H9 (cell line): ENCODE measurements at regions not wholly inside any gene's neighbourhood (a gene's known extent, or its start where the extent isn't known, plus 50 kb on each side); places are given as distances from the start of the nearest gene placed in this dataset.

Experiments
- DNase-seq: peaks from one replicate; pipeline ENCODE4 v3.0.0-alpha.2; 2017
- H2AFZ ChIP-seq: one replicate; pipeline ENCODE4 v1.6.1; 2013; ENCODE audit warnings: mild to moderate bottlenecking, low read length, control low read depth, moderate library complexity
- H2AK5ac ChIP-seq: 2 replicates; pipeline ENCODE4 v1.6.1; 2013; ENCODE audit warnings: low read length, control low read depth, mixed read lengths; ENCODE audit not compliant: insufficient read length
- H2BK120ac ChIP-seq: one replicate; pipeline ENCODE4 v1.6.1; 2013; ENCODE audit warnings: low read depth, mild to moderate bottlenecking, low read length, control low read depth, inconsistent platforms; ENCODE audit not compliant: poor library complexity, severe bottlenecking
- H2BK12ac ChIP-seq: 2 replicates; pipeline ENCODE4 v1.6.1; 2013; ENCODE audit warnings: low read length, control low read depth, mixed read lengths, low read depth; ENCODE audit not compliant: insufficient read length
- H2BK15ac ChIP-seq: 2 replicates; pipeline ENCODE4 v1.6.1; 2013; ENCODE audit warnings: low read depth, low read length, control low read depth
- H2BK20ac ChIP-seq: one replicate; pipeline ENCODE4 v1.6.1; 2013; ENCODE audit warnings: low read depth, mild to moderate bottlenecking, low read length, control low read depth, inconsistent platforms; ENCODE audit not compliant: poor library complexity, severe bottlenecking
- H2BK5ac ChIP-seq: 2 replicates; pipeline ENCODE4 v1.6.1; 2013; ENCODE audit warnings: low read length, control low read depth, mixed read lengths; ENCODE audit not compliant: insufficient read length
- H3K14ac ChIP-seq: 2 replicates; pipeline ENCODE4 v1.6.1; 2013; ENCODE audit warnings: low read length, control low read depth; ENCODE audit not compliant: insufficient read depth
- H3K18ac ChIP-seq: 2 replicates; pipeline ENCODE4 v1.6.1; 2013; ENCODE audit warnings: low read depth, mild to moderate bottlenecking, mixed read lengths, low read length, control low read depth; ENCODE audit not compliant: insufficient read length
- H3K23ac ChIP-seq: 2 replicates; pipeline ENCODE4 v1.6.1; 2013; ENCODE audit warnings: low read length, control low read depth, mixed read lengths, low read depth; ENCODE audit not compliant: insufficient read length
- H3K23me2 ChIP-seq: 2 replicates; pipeline ENCODE4 v1.6.1; 2013; ENCODE audit warnings: low read depth, mild to moderate bottlenecking, mixed read lengths, low read length, control low read depth; ENCODE audit not compliant: insufficient read length, poor library complexity, severe bottlenecking
- H3K27ac ChIP-seq: 2 replicates; pipeline ENCODE4 v1.5.1; 2013; ENCODE audit warnings: low read length, control low read depth, mixed read lengths, low read depth; ENCODE audit not compliant: insufficient read length
- H3K27me3 ChIP-seq: 2 replicates; pipeline ENCODE4 v1.6.1; 2013; ENCODE audit warnings: low read length, control low read depth, inconsistent platforms; ENCODE audit not compliant: insufficient read depth
- H3K4ac ChIP-seq: 2 replicates; pipeline ENCODE4 v1.6.1; 2013; ENCODE audit warnings: low read depth, mild to moderate bottlenecking, control low read depth, inconsistent platforms, low read length, moderate library complexity
- H3K4me1 ChIP-seq: 2 replicates; pipeline ENCODE4 v1.6.1; 2013; ENCODE audit warnings: low read length, control low read depth, inconsistent platforms; ENCODE audit not compliant: insufficient read depth
- H3K4me2 ChIP-seq: 2 replicates; pipeline ENCODE4 v1.6.1; 2013; ENCODE audit warnings: low read length, control low read depth, mixed read lengths; ENCODE audit not compliant: insufficient read length, insufficient read depth
- H3K56ac ChIP-seq: 2 replicates; pipeline ENCODE4 v1.6.1; 2013; ENCODE audit warnings: low read depth, mild to moderate bottlenecking, mixed read lengths, low read length, control low read depth; ENCODE audit not compliant: insufficient read length
- H3K79me1 ChIP-seq: 2 replicates; pipeline ENCODE4 v1.6.1; 2013; ENCODE audit warnings: low read depth, mild to moderate bottlenecking, moderate library complexity, low read length, control low read depth, inconsistent platforms; ENCODE audit not compliant: insufficient read depth, poor library complexity, severe bottlenecking
- H3K79me2 ChIP-seq: 2 replicates; pipeline ENCODE4 v1.6.1; 2013; ENCODE audit warnings: low read length, control low read depth, inconsistent platforms; ENCODE audit not compliant: insufficient read depth
- H3K9ac ChIP-seq: 2 replicates; pipeline ENCODE4 v1.6.1; 2013; ENCODE audit warnings: low read length, control low read depth, mixed read lengths; ENCODE audit not compliant: insufficient read length; ENCODE audit errors: extremely low read depth
- H3K9me3 ChIP-seq: one replicate; pipeline ENCODE4 v1.6.1; 2013; ENCODE audit warnings: low read depth, low read length, inconsistent platforms; ENCODE audit not compliant: control insufficient read depth
- H3T11ph ChIP-seq: one replicate; pipeline ENCODE4 v1.6.1; 2013; ENCODE audit warnings: mild to moderate bottlenecking, low read length, control low read depth, inconsistent platforms
- H4K20me1 ChIP-seq: one replicate; pipeline ENCODE4 v1.6.1; 2013; ENCODE audit not compliant: control insufficient read depth, insufficient read length, insufficient read depth
- H4K5ac ChIP-seq: 2 replicates; pipeline ENCODE4 v1.6.1; 2013; ENCODE audit warnings: low read depth, mild to moderate bottlenecking, mixed read lengths, low read length, control low read depth; ENCODE audit not compliant: insufficient read length
- H4K8ac ChIP-seq: replicated peaks from 2 replicates; pipeline ENCODE4 v1.6.1; 2013; ENCODE audit warnings: low read length, control low read depth, mixed read lengths, low read depth; ENCODE audit not compliant: insufficient read length
- H4K91ac ChIP-seq: 2 replicates; pipeline ENCODE4 v1.6.1; 2013; ENCODE audit warnings: low read depth, mild to moderate bottlenecking, moderate library complexity, mixed read lengths, low read length, control low read depth; ENCODE audit not compliant: insufficient read length
- H3K27ac Mint-ChIP-seq, 3 experiments: 2 replicates in 2 of 3; 3 replicates in 1 of 3; pipeline ENCODE4 v1.8.0; 2020 to 2021; ENCODE audit warnings: mixed read lengths in 3 of 3, mild to moderate bottlenecking in 1 of 3, moderate library complexity in 1 of 3
- H3K27me3 Mint-ChIP-seq: 2 replicates; pipeline ENCODE4 v1.8.0; 2021; ENCODE audit warnings: low read depth, mild to moderate bottlenecking, moderate library complexity, mixed read lengths
- H3K36me3 Mint-ChIP-seq, 3 experiments: 2 replicates in 2 of 3; 3 replicates in 1 of 3; pipeline ENCODE4 v1.8.0; 2020 to 2021; ENCODE audit warnings: low read depth in 3 of 3, mixed read lengths in 3 of 3; ENCODE audit not compliant: insufficient read depth in 1 of 3
- H3K4me1 Mint-ChIP-seq, 2 experiments: 2 replicates each; pipeline ENCODE4 v1.8.0; 2020; ENCODE audit warnings: mixed read lengths in 2 of 2
- H3K4me3 Mint-ChIP-seq, 2 experiments: 2 replicates in 1 of 2; 3 replicates in 1 of 2; pipeline ENCODE4 v1.8.0; 2020 to 2021; ENCODE audit warnings: mild to moderate bottlenecking in 2 of 2, mixed read lengths in 2 of 2, moderate library complexity in 1 of 2
- H3K9me3 Mint-ChIP-seq, 2 experiments: 2 replicates in 1 of 2; 3 replicates in 1 of 2; pipeline ENCODE4 v1.8.0; 2020; ENCODE audit warnings: mild to moderate bottlenecking in 2 of 2, mixed read lengths in 2 of 2, moderate library complexity in 1 of 2
- WGBS: extraction: QIAGEN DNeasy Blood & Tissue Kit; methylation state at CpG from one replicate; pipeline ENCODE4 v1.1.7; 2013; ENCODE audit warnings: missing lambda C conversion rate, low lambda C conversion rate, mixed read lengths; ENCODE audit not compliant: insufficient read length; ENCODE audit errors: extremely low coverage; 5-methylcytosine and 5-hydroxymethylcytosine counted together
- TF ChIP-seq, protein P1 (sequence below): fragments of 200-600 bp; sonication (generic); conservative IDR thresholded peaks from 3 replicates; pipeline ENCODE4 v1.8.0; 2021; ENCODE audit warnings: antibody characterized with exemption, mild to moderate bottlenecking

DNA sequence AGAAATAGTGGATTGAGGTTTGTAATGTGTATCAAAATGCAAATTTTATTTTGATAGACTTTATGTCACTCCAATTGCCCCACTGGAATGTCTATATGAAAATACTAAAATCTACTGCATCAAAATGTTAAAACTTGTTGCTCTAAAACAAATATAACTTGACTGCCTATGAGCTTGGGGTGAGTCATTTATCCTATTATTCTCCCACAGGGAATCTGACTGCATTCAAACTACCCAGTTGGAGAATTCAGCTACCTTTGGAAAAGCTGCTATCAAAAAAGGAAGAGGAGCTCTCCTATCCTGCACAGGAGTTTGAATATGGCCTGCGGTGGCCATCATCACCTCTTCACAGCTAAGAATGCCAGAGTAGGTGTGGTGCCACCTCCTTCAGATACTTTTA is 173.1 kb downstream of the KLHL28 start:
- Histone ChIP-seq H3K4me2 (no peak overlapping the region), H3K9ac (no peak overlapping the region), H3K4ac (no peak overlapping the region), H2BK12ac (no peak overlapping the region), H4K20me1 (no peaks in the 10 kb centered on the region), H4K8ac (no peak overlapping the region), H2AK5ac (no peak overlapping the region), H3K23ac (no peak overlapping the region), H3T11ph (no peak overlapping the region), H2AFZ (no peak overlapping the region), H3K79me1 (no peaks in the 10 kb centered on the region), H2BK5ac (no peak overlapping the region), H3K18ac (no peak overlapping the region), H4K5ac (no peak overlapping the region), H2BK120ac (no peak overlapping the region), H4K91ac (no peak overlapping the region), H3K4me1 (no peaks in the 10 kb centered on the region), H2BK15ac (no peak overlapping the region), H2BK20ac (no peak overlapping the region), H3K14ac (no peak overlapping the region), H3K79me2 (no peaks in the 10 kb centered on the region), H3K23me2 (no peaks in the 10 kb centered on the region), H3K27ac (no peak overlapping the region), H3K56ac (no peak overlapping the region), H3K27me3 (no peaks in the 10 kb centered on the region), H3K9me3 (peaks cover 4% of the 10 kb centered on the region)
- DNase-seq: no peak
- Mint-ChIP-seq H3K9me3 (no peaks in the 10 kb centered on the region; a peak in 1 of 5 replicates), H3K4me1 (no peaks in the 10 kb centered on the region), H3K27me3 (no peaks in the 10 kb centered on the region), H3K27ac (no peak overlapping the region), H3K36me3 (no peaks in the 10 kb centered on the region), H3K4me3 (no peak overlapping the region)
- TF ChIP-seq, protein P1, sequence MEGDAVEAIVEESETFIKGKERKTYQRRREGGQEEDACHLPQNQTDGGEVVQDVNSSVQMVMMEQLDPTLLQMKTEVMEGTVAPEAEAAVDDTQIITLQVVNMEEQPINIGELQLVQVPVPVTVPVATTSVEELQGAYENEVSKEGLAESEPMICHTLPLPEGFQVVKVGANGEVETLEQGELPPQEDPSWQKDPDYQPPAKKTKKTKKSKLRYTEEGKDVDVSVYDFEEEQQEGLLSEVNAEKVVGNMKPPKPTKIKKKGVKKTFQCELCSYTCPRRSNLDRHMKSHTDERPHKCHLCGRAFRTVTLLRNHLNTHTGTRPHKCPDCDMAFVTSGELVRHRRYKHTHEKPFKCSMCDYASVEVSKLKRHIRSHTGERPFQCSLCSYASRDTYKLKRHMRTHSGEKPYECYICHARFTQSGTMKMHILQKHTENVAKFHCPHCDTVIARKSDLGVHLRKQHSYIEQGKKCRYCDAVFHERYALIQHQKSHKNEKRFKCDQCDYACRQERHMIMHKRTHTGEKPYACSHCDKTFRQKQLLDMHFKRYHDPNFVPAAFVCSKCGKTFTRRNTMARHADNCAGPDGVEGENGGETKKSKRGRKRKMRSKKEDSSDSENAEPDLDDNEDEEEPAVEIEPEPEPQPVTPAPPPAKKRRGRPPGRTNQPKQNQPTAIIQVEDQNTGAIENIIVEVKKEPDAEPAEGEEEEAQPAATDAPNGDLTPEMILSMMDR: no peak
- WGBS: no CpG with 5 or more reads among the region's 1 CpG
